ENCODE measurements at regions not wholly inside any gene's neighbourhood (a gene's known extent, or its start where the extent isn't known, plus 50 kb on each side); places are given as distances from the start of the nearest gene placed in this dataset.
"Not testable (repeated sequence)": the region's sequence is repeated elsewhere in the genome, so short reads cannot be mapped to it uniquely, and the experiment has no call there.

- DNase-seq (ENCODE audit: extremely low read depth in 1 of 2, low read depth in 1 of 2), result no peak
Observed at GRCh38 chrX:124690495-124690894, 344.1 kb downstream of the SH2D1A start.

DNA sequence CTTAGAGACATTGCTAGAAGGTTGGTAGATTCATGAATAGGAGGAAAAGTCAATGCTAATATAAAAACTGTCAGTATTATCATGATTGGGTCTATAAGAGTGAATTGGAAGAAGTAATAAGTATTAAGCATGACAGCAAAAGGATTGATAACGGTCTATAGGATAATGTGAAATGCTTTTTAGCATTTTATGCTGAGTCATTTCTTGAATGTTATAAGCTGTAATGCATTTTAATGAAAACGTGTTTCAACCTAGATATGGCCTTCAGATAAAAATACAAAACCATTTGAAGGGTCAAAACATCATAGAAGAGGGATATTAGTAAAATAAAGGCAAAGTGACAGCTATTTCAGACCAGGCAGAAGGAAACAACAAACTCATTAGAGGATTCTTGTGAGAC, 353.5 kb downstream of the SH2D1A start:
- no peak for DNase-seq (ENCODE audit: extremely low read depth in 1 of 2, low read depth in 1 of 2)

DNA sequence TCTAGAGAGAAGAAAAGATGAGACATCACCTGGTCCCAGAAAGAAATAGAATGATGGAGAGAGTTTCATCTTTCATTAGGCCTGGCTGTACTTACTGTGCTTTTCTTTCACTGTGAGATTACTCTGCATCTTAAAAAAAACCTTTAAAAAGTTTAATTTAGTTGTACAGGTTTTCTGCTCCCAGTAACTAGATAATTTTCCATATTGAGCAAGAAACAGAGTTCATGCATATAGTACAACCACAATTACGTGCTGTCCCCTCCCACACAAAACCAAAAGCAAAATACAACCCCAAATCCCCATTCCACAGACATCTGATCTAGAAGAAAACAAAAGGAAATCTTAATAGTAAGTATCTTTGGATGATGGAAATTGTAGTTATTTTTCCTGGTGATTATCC, 371.2 kb downstream of the SH2D1A start:
- no peak for DNase-seq (ENCODE audit: extremely low read depth in 1 of 2, low read depth in 1 of 2)

DNA sequence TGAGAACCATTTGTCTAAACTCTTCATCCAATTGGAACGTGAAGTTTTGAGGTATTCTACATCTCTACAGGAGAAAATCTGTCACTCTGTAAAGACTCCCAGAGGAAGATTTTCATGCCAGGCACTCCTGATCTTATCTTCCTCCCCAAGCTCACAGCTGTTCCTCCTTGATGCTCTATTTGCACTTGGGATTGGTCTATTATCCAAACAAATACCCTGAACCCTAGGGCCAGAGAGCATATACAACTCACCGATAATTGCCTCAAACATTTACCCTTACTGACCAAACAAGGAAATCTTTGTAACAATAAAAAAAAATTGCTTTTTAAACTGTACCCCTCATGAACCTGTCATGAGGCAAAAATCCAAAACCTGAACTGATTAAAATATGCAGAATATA, 372.7 kb downstream of the SH2D1A start:
- no peak for DNase-seq (ENCODE audit: extremely low read depth in 1 of 2, low read depth in 1 of 2)

DNA sequence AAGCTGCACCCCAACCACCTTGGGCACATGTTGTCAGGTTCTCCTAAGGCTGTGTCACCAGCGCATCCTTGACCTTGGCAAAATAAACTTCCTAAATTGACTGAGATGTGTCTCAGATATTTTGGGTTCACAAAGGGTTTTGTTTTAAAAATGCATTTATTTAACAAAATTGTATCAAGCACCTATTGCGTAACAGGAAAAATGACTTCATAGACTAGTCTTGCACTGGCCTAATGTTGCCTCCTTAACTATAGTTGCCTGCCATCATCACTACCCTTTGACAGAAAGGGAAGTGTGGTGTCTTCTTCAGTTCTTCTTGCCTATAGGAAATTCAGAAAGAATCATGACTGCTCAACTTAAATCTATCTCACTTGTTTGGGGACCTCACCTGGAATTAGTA, 374.2 kb downstream of the SH2D1A start:
- no peak for DNase-seq (ENCODE audit: extremely low read depth in 1 of 2, low read depth in 1 of 2)

GRCh38 chrX:124725502-124725901, 379.1 kb downstream of the SH2D1A start:
- DNase-seq (ENCODE audit: extremely low read depth in 1 of 2, low read depth in 1 of 2), result no peak

DNA sequence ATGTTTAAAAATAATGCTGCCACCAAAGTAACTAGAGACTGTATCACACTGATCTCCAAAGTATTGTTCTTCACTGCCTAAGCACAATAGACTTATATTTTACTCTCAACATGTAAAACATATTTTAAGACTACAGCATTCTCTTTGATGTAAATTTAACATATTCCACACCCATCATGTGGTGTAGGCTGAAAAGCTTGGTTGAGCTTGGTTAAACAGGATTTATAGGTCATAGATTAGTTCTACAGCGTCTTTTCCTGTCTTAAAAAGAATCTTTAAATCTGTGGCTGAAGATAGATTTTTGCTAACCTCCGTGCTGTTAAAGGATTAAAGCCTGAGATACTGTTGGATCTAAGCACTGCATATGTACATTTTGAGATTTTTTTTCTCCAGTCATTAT, 379.9 kb downstream of the SH2D1A start:
- no peak for DNase-seq (ENCODE audit: extremely low read depth in 1 of 2, low read depth in 1 of 2)

- DNase-seq (ENCODE audit: extremely low read depth in 1 of 2, low read depth in 1 of 2), result no peak
Observed at GRCh38 chrX:124726881-124727280, 380.5 kb downstream of the SH2D1A start.

- DNase-seq (ENCODE audit: extremely low read depth in 1 of 2, low read depth in 1 of 2), result peak in 1 of 2 donors; percentile 22
Observed at GRCh38 chrX:124736553-124737270, 390.3 kb downstream of the SH2D1A start.

DNA sequence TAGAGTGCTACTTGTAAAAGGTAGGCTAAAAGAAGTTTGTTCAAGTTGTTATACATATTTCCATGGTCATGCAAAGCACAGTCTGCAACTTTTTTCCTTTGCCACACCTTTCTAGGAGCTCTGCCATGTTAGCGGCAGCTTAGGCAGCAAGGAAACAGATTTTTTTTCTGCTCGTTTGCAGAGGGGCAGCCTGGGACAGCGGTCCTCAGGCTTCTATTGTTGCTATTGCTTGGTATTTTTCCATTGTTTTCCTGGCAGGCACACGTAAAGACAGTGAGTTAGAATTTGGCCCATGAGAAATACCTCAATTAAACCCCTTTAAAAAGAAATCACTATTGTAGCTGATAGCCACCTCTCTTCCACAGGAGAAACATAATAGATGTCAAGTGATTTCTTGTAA, 391.4 kb downstream of the SH2D1A start:
- DNase-seq (ENCODE audit: extremely low read depth in 1 of 2, low read depth in 1 of 2), result no peak

DNA sequence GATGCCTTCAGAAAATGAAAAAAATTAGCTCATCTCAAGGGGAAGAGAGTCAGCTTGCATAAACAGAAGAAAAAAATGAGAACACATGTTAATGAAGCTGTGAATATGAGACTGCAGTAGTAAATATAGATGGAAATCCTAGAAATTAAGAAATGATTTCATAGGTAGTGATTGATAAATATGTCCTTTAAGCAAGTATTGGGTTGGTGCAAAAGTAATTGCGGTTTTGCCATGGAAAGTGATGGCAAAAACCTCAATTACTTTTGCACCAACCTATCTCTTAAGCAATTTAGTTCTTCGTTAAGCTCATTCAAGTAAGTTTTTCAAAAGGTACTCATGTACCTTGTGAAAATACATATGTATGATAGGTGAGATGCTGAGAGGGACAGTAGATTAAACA, 400.9 kb downstream of the SH2D1A start:
- no peak for DNase-seq (ENCODE audit: extremely low read depth in 1 of 2, low read depth in 1 of 2)

- no peak for DNase-seq (ENCODE audit: extremely low read depth in 1 of 2, low read depth in 1 of 2)
Observed at GRCh38 chrX:124764354-124764753, 418.0 kb downstream of the SH2D1A start.

GRCh38 chrX:124769166-124769565, 422.8 kb downstream of the SH2D1A start:
- DNase-seq (ENCODE audit: extremely low read depth in 1 of 2, low read depth in 1 of 2), result no peak

DNA sequence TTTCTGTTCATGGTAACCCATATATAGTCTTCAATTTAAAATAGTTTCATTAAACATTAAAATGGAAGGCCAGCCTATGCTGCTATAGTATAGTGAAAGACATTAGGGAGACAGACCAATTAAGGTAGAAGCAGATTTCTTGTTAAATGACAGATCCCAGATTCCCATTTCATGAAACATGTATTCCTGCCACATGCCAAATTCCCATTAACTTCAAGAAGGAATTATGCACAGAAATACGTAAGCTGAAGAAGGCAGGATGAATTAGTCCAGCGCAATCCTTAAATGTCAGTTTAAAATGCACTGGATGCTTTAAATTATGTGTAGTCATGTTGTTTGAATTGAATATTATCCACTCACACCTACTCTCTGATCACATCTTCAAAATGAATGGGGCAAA, 424.9 kb downstream of the SH2D1A start:
- DNase-seq (ENCODE audit: extremely low read depth in 1 of 2, low read depth in 1 of 2), result no peak

- not testable (repeated sequence) for DNase-seq (ENCODE audit: extremely low read depth in 1 of 2, low read depth in 1 of 2)
Observed at GRCh38 chrX:124788253-124788652, 441.9 kb downstream of the SH2D1A start.

- DNase-seq (ENCODE audit: extremely low read depth in 1 of 2, low read depth in 1 of 2), result not testable (repeated sequence)
Observed at GRCh38 chrX:124789874-124790273, 443.5 kb downstream of the SH2D1A start.

DNA sequence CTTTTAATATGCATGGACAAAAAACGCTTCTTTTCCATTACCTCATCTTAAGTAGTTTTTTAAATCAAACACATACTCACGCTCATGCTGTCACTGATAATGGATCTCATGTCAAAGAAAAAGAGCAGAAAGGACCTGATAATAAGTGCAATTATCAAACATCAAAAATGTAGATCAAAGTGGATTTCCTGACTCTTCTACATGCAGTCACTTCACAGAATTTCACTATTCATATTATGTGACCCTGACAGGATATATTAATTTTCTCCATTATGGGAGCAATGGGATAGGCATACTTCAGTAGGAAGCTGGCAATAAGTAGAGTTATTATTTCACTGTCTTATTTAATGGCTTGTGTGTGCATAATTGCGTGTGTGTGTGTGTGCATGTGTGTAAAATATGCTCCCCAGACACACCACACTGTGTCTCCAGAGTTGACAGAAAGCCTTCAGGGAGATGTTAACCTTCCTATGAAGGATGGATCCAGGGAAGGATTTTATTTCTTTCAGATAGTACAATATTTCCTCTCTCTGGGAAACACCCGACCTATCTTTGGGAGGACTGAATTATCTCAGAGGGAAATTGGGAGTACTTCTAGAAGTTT, 445.2 kb downstream of the SH2D1A start:
- DNase-seq (ENCODE audit: extremely low read depth in 1 of 2, low read depth in 1 of 2), result no peak

- DNase-seq (ENCODE audit: extremely low read depth in 1 of 2, low read depth in 1 of 2), result no peak
Observed at GRCh38 chrX:124796989-124797388, 450.6 kb downstream of the SH2D1A start.

- DNase-seq (ENCODE audit: extremely low read depth in 1 of 2, low read depth in 1 of 2), result no peak
Observed at GRCh38 chrX:124804962-124805361, 458.6 kb downstream of the SH2D1A start.

DNA sequence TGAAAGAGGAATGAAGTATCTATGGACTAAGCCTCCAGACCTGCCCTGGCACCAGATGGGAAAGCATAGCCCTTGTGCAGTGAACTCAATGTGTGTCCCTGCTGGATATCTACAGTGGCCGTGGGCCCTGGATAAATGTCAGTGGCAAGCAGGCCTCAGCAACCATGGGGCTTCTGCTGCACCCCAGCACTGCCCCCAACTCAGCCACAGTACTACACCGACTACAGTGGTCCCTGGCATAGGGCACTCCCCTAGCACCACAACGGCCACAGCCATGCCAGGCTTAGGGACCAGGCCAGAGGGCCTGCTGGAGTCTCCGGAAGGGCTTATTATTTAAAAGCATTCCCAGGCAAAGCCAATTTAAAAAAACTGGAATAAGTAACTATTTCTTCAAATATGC, 459.1 kb downstream of the SH2D1A start:
- no peak for DNase-seq (ENCODE audit: extremely low read depth in 1 of 2, low read depth in 1 of 2)

DNA sequence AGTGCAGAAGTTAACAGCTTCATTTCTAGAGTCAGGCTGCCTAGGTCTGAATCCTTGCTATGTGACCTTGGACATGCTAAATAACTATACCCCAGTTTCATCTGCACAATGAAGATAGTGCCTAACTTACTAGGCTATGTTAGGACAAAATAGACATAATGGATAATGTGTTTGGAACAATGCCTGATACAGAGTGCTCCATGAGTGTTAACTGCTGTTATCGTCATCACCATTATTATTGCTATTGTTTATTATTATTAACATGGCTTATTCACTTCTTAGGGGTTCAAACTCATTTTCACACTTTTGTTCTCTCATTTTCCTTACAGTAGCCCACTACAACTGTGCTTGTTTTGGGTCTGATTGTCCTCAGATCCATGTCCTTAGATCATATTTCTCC, 467.7 kb downstream of the SH2D1A start:
- DNase-seq (ENCODE audit: extremely low read depth in 1 of 2, low read depth in 1 of 2), result no peak

- no peak for DNase-seq (ENCODE audit: extremely low read depth in 1 of 2, low read depth in 1 of 2)
Observed at GRCh38 chrX:124818033-124818432, 471.7 kb downstream of the SH2D1A start.

GRCh38 chrX:124818764-124819163, 472.4 kb downstream of the SH2D1A start:
- no peak for DNase-seq (ENCODE audit: extremely low read depth in 1 of 2, low read depth in 1 of 2)

Measured in activated CD8-positive, alpha-beta memory T cell treated with anti-CD3 and anti-CD28 coated beads for 1 hour (primary cell).